COR-L47 (cell line): ENCODE measurements at regions not wholly inside any gene's neighbourhood (a gene's known extent, or its start where the extent isn't known, plus 50 kb on each side); places are given as distances from the start of the nearest gene placed in this dataset.
"Not testable (repeated sequence)": the region's sequence is repeated elsewhere in the genome, so short reads cannot be mapped to it uniquely, and the experiment has no call there.

Experiments
- DNase-seq: peaks from one replicate; lab custom pipeline; 2025; lab: John Stamatoyannopoulos, UW

- no peak for DNase-seq
Observed at GRCh38 chr4:181860668-181861067, 382.5 kb upstream of the TENM3 start.

GRCh38 chr4:181863856-181864255 is 379.3 kb upstream of the TENM3 start:
- DNase-seq, result no peak

GRCh38 chr4:181870326-181870725 is 372.9 kb upstream of the TENM3 start:
- no peak for DNase-seq

GRCh38 chr4:181874602-181875001 is 368.6 kb upstream of the TENM3 start:
- no peak for DNase-seq

GRCh38 chr4:181877329-181877848 is 365.8 kb upstream of the TENM3 start:
- DNase-seq, result no peak

GRCh38 chr4:181890031-181890430 is 353.2 kb upstream of the TENM3 start:
- DNase-seq, result no peak

- no peak for DNase-seq
Observed at GRCh38 chr4:181890911-181891310, 352.3 kb upstream of the TENM3 start.

GRCh38 chr4:181896614-181897013 is 346.6 kb upstream of the TENM3 start:
- no peak for DNase-seq

GRCh38 chr4:181897935-181898334 is 345.3 kb upstream of the TENM3 start:
- DNase-seq, result no peak

- not testable (repeated sequence) for DNase-seq
Observed at GRCh38 chr4:181902404-181902803, 340.8 kb upstream of the TENM3 start.

GRCh38 chr4:181905708-181906107 is 337.5 kb upstream of the TENM3 start:
- no peak for DNase-seq

- DNase-seq, result no peak
Observed at GRCh38 chr4:181908168-181908567, 335.0 kb upstream of the TENM3 start.

- DNase-seq, result no peak
Observed at GRCh38 chr4:181909368-181909767, 333.8 kb upstream of the TENM3 start.

- DNase-seq, result no peak
Observed at GRCh38 chr4:181911420-181911819, 331.8 kb upstream of the TENM3 start.

GRCh38 chr4:181933471-181933870 is 309.7 kb upstream of the TENM3 start:
- DNase-seq, result no peak

GRCh38 chr4:181938631-181939030 is 304.6 kb upstream of the TENM3 start:
- no peak for DNase-seq

- DNase-seq, result no peak
Observed at GRCh38 chr4:181939199-181939945, 303.8 kb upstream of the TENM3 start.

- no peak for DNase-seq
Observed at GRCh38 chr4:181944527-181944926, 298.7 kb upstream of the TENM3 start.

GRCh38 chr4:181946902-181947301 is 296.3 kb upstream of the TENM3 start:
- no peak for DNase-seq

GRCh38 chr4:181948839-181949382 is 294.3 kb upstream of the TENM3 start:
- DNase-seq, result no peak

GRCh38 chr4:181949704-181950312 is 293.4 kb upstream of the TENM3 start:
- no peak for DNase-seq

GRCh38 chr4:181950372-181951127 is 292.7 kb upstream of the TENM3 start:
- no peak for DNase-seq

- DNase-seq, result no peak
Observed at GRCh38 chr4:181951265-181951664, 291.9 kb upstream of the TENM3 start.
